BJ (cell line): ENCODE measurements at regions not wholly inside any gene's neighbourhood (a gene's known extent, or its start where the extent isn't known, plus 50 kb on each side); places are given as distances from the start of the nearest gene placed in this dataset.

Source experiments
- CTCF ChIA-PET: fragments of 350-600 bp; formaldehyde crosslinking; extraction: SDS; loops from one replicate; lab custom pipeline; 2021; ENCODE audit warnings: antibody characterized with exemption, inconsistent platforms; lab: Yijun Ruan, JAX
- POLR2A ChIA-PET: fragments of 300-600 bp; sonication (Branson Sonifier 250); formaldehyde crosslinking; extraction: SDS; loops from one replicate; lab custom pipeline; 2021; ENCODE audit warnings: antibody characterized with exemption; lab: Charles Lee
- DNase-seq: peaks from one replicate; pipeline ENCODE4 v3.0.0-alpha.2; 2011; ENCODE audit warnings: low read depth
- H3K27me3 ChIP-seq: 2 replicates; pipeline ENCODE4 v1.6.0; 2011; ENCODE audit warnings: low read length; ENCODE audit not compliant: control insufficient read depth, insufficient read depth
- H3K36me3 ChIP-seq: 2 replicates; pipeline ENCODE4 v1.5.1; 2011; ENCODE audit warnings: low read length; ENCODE audit not compliant: control insufficient read depth, insufficient read depth
- H3K4me3 ChIP-seq: 2 replicates; pipeline ENCODE4 v1.5.1; 2011; ENCODE audit warnings: low read depth, mild to moderate bottlenecking, control low read depth, low read length
- TF ChIP-seq, protein P1 (sequence below): IDR thresholded peaks from 2 replicates; pipeline ENCODE4 v1.5.1; 2011; ENCODE audit warnings: low read depth, mild to moderate bottlenecking, control low read depth, inconsistent platforms, low read length, moderate library complexity; ENCODE audit not compliant: insufficient read depth

DNA sequence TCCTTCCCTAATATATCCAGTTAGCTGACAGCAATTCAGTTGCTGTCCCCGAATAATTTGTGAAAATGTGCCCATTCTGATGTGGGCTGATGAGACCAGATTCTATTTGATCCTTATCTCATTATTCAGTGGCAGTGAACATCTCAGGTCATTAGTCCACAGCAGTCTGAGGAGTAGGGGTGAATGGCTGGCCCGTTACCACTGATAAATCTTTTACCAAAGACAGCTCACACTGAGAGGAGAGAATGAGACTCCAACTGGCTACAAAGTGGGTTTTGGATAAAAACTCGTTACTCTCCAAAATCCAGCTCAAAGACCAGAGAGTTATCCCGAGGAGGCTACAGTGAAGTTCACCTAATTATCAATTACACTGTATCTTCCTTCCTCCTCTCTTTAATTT is 189.7 kb downstream of the TUSC7 start:
- CTCF ChIA-PET: interaction anchor here (1.0 kb wide), 1 partner anchor 22 kb away, joined by 3 read pairs; no protein-coding TSS in a partner anchor
- Histone ChIP-seq H3K36me3 (no peaks in the 10 kb centered on the region), H3K4me3 (no peak overlapping the region), H3K27me3 (no peaks in the 10 kb centered on the region)
- TF ChIP-seq, protein P1, sequence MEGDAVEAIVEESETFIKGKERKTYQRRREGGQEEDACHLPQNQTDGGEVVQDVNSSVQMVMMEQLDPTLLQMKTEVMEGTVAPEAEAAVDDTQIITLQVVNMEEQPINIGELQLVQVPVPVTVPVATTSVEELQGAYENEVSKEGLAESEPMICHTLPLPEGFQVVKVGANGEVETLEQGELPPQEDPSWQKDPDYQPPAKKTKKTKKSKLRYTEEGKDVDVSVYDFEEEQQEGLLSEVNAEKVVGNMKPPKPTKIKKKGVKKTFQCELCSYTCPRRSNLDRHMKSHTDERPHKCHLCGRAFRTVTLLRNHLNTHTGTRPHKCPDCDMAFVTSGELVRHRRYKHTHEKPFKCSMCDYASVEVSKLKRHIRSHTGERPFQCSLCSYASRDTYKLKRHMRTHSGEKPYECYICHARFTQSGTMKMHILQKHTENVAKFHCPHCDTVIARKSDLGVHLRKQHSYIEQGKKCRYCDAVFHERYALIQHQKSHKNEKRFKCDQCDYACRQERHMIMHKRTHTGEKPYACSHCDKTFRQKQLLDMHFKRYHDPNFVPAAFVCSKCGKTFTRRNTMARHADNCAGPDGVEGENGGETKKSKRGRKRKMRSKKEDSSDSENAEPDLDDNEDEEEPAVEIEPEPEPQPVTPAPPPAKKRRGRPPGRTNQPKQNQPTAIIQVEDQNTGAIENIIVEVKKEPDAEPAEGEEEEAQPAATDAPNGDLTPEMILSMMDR: no peak
- POLR2A ChIA-PET: no interaction called here
- no peak for DNase-seq

DNA sequence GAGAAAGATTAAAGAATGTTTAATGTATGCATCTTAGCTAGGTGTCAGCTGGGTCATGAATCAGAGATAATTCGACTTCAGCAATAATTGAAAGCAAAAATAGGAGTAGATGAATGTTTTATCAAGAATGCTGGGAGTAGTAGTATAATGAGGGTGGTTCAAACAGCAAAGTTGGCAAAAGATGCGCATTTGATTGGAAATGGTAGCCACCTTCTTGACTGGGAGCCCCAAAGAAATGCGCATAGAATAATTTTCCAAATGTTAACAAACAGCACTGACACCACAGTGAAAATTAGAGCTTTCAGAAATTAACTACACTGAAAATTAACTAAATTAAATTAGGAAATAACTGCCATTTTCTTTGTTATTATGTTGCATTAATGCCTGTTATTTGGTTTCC is 195.8 kb downstream of the TUSC7 start:
- POLR2A ChIA-PET: no interaction called here
- TF ChIP-seq, protein P1: no peak

DNA sequence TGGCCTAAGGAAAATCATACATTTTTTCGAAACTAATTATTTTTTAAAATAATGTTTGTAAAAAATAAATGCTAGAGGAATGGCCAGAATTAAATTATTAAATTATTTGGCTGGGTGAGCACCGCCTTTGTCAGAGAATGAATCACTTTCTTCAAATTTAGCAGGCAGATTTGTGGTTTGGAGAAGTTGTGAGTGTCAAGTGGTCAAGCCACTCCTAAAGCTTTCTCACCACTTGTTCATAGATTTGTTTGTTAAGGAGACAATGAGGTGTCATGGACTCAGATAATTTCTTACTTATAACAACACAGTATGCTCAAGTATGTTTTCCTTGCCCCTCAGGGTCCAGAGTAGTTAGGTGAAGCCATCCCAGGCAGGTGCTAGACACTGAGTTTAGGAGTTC is 196.2 kb downstream of the TUSC7 start:
- Histone ChIP-seq H3K36me3 (no peaks in the 10 kb centered on the region), H3K27me3 (no peaks in the 10 kb centered on the region), H3K4me3 (no peak overlapping the region)
- ChIA-PET POLR2A (no interaction called here), CTCF (no interaction called here)
- TF ChIP-seq, protein P1: no peak
- no peak for DNase-seq

More for the DNA sequence above, 195.8 kb downstream of the TUSC7 start:
- no peaks in the 10 kb centered on the region for H3K36me3 ChIP-seq
- DNase-seq: no peak
- CTCF ChIA-PET: no interaction called here
- H3K27me3 ChIP-seq: no peaks in the 10 kb centered on the region
- H3K4me3 ChIP-seq: no peak overlapping the region

GRCh38 chr3:116912116-116912515 is 202.5 kb downstream of the TUSC7 start:
- TF ChIP-seq, protein P1: no peak
- no peaks in the 10 kb centered on the region for H3K27me3 ChIP-seq
- H3K36me3 ChIP-seq: no peaks in the 10 kb centered on the region
- CTCF ChIA-PET: no interaction called here
- DNase-seq: no peak
- POLR2A ChIA-PET: no interaction called here
- no peak overlapping the region for H3K4me3 ChIP-seq

- Histone ChIP-seq H3K4me3 (no peak overlapping the region), H3K36me3 (no peaks in the 10 kb centered on the region), H3K27me3 (no peaks in the 10 kb centered on the region)
- no peak for DNase-seq
- TF ChIP-seq, protein P1: no peak
- ChIA-PET POLR2A (no interaction called here), CTCF (no interaction called here)
Observed at GRCh38 chr3:116914004-116914403, 204.4 kb downstream of the TUSC7 start.
